GM12878 (cell line): ENCODE measurements at regions not wholly inside any gene's neighbourhood (a gene's known extent, or its start where the extent isn't known, plus 50 kb on each side); places are given as distances from the start of the nearest gene placed in this dataset.

Experiments used
- ATAC-seq: fragments of 200-7000 bp; cut with Tn5 transposase; 3 replicates; pipeline ENCODE4 v1.9.1; 2020; ENCODE audit warnings: mild to moderate bottlenecking, moderate library complexity
- BruUV-seq: library from RNA; stranded (reverse); fragments of 400-500 nt; replicated peaks from 2 replicates; lab custom pipeline; 2021; lab: Mats Ljungman, UMichigan
- CTCF ChIA-PET: fragments of 300-600 bp; sonication (Branson Sonifier 250); formaldehyde crosslinking; extraction: SDS; loops from one replicate; lab custom pipeline; 2021; ENCODE audit warnings: inconsistent platforms; lab: Yijun Ruan, JAX
- POLR2A ChIA-PET: fragments of 350-600 bp; formaldehyde crosslinking; extraction: SDS; loops from one replicate; lab custom pipeline; 2021; ENCODE audit warnings: inconsistent platforms; lab: Charles Lee
- RAD21 ChIA-PET: fragments of 300-600 bp; sonication (Branson Sonifier 250); formaldehyde crosslinking; loops from one replicate; lab custom pipeline; 2023; ENCODE audit warnings: antibody characterized with exemption; ENCODE audit not compliant: unreplicated experiment; lab: Charles Lee
- SMC1A ChIA-PET: fragments of 300-600 bp; sonication (Branson Sonifier 250); formaldehyde crosslinking; loops from one replicate; lab custom pipeline; 2023; ENCODE audit not compliant: unreplicated experiment, uncharacterized antibody; lab: Charles Lee
- DNase-seq: peaks from one replicate; pipeline ENCODE4 v3.0.0-alpha.2; 2011; ENCODE audit warnings: low read depth, low spot score
- FAIRE-seq: peaks from 3 replicates; lab custom pipeline; 2011; peaks lifted over from hg19 to GRCh38; lab: Jason Lieb, UNC
- H2AFZ ChIP-seq: 2 replicates; pipeline ENCODE4 v1.6.0; 2011; ENCODE audit warnings: low read depth, low read length, control low read depth; ENCODE audit not compliant: control insufficient read depth
- H3K27ac ChIP-seq: 2 replicates; pipeline ENCODE4 v1.5.1; 2011; ENCODE audit warnings: control low read depth; ENCODE audit not compliant: control insufficient read depth, insufficient read depth
- H3K27me3 ChIP-seq, 2 experiments: replicated peaks in 1 of 2; 2 replicates each; pipeline versions ENCODE4 v1.6.0 to v1.6.1; 2011; ENCODE audit warnings: low read length in 1 of 2; ENCODE audit not compliant: control insufficient read depth in 2 of 2, insufficient read depth in 2 of 2
- H3K36me3 ChIP-seq, 2 experiments: 2 replicates each; pipeline ENCODE4 v1.5.1; 2011; ENCODE audit warnings: low read length in 1 of 2; ENCODE audit not compliant: control insufficient read depth in 2 of 2, insufficient read depth in 2 of 2
- H3K4me1 ChIP-seq: 2 replicates; pipeline ENCODE4 v1.6.1; 2011; ENCODE audit warnings: mild to moderate bottlenecking, low read length, moderate library complexity, mixed read lengths; ENCODE audit not compliant: control insufficient read depth, insufficient read depth
- H3K4me2 ChIP-seq: 2 replicates; pipeline ENCODE4 v1.6.0; 2011; ENCODE audit warnings: control low read depth; ENCODE audit not compliant: control insufficient read depth, insufficient read depth
- H3K4me3 ChIP-seq: fragments of 200-600 bp; sonication (generic); 2 replicates; pipeline ENCODE4 v1.5.1; 2016
- H3K79me2 ChIP-seq: 2 replicates; pipeline ENCODE4 v1.6.0; 2011; ENCODE audit warnings: low read length; ENCODE audit not compliant: control insufficient read depth, insufficient read depth
- H3K9ac ChIP-seq: 2 replicates; pipeline ENCODE4 v1.8.0; 2011; ENCODE audit warnings: low read length, control low read depth, mixed read lengths; ENCODE audit not compliant: control insufficient read depth, insufficient read depth
- H3K9me3 ChIP-seq: replicated peaks from 3 replicates; pipeline ENCODE4 v1.5.1; 2011; ENCODE audit warnings: mild to moderate bottlenecking, low read length; ENCODE audit not compliant: control insufficient read depth, insufficient read depth
- H4K20me1 ChIP-seq: 2 replicates; pipeline ENCODE4 v1.6.0; 2011; ENCODE audit not compliant: control insufficient read depth, insufficient read depth
- CHD4 ChIP-seq: fragments of 200-600 bp; sonication (generic); IDR thresholded peaks from 2 replicates; pipeline ENCODE4 v1.6.1; 2016; ENCODE audit warnings: mild to moderate bottlenecking
- EED ChIP-seq: sonication (generic); IDR thresholded peaks from 2 replicates; pipeline ENCODE4 v1.6.1; 2016; ENCODE audit warnings: antibody characterized with exemption, low read depth
- EGR1 ChIP-seq, 2 experiments: IDR thresholded peaks; 1 replicate in 1 of 2; 2 replicates in 1 of 2; pipeline ENCODE4 v1.6.1; 2011 to 2012; ENCODE audit warnings: low read depth in 2 of 2, low read length in 2 of 2, borderline replicate concordance in 1 of 2, mild to moderate bottlenecking in 1 of 2, moderate library complexity in 1 of 2
- MEF2A ChIP-seq: IDR thresholded peaks from 2 replicates; pipeline ENCODE4 v1.6.1; 2011; ENCODE audit warnings: low read depth, mild to moderate bottlenecking, low read length, moderate library complexity; ENCODE audit not compliant: insufficient read depth
- POLR2AphosphoS5 ChIP-seq: IDR thresholded peaks from 2 replicates; pipeline ENCODE4 v1.6.1; 2011; ENCODE audit warnings: mild to moderate bottlenecking, low read length, inconsistent platforms
- RELA ChIP-seq: fragments of 450-650 bp; IDR thresholded peaks from 2 replicates; pipeline ENCODE4 v1.8.0; 2014; ENCODE audit warnings: borderline replicate concordance; ENCODE audit not compliant: partially characterized antibody
- WGBS: methylation state at CpG from one replicate; pipeline ENCODE4 v1.1.6; 2016; ENCODE audit warnings: low lambda C conversion rate; ENCODE audit not compliant: insufficient replicate concordance, insufficient coverage; ENCODE audit errors: missing lambda C conversion rate; 5-methylcytosine and 5-hydroxymethylcytosine counted together
- in situ Hi-C: fragments of 300-500 bp; cut with MboI; formaldehyde crosslinking; loops from 9 replicates; pipeline ENCODE4 v1.14.3; 2018; ENCODE audit warnings: mixed read lengths
- intact Hi-C: fragments of 100-400 bp; cut with micrococcal nuclease; formaldehyde crosslinking; loops from one replicate; pipeline ENCODE4 v1.14.2; 2022; ENCODE audit not compliant: unreplicated experiment
- TF ChIP-seq, protein P1 (sequence below): IDR thresholded peaks from 2 replicates; pipeline ENCODE4 v1.6.1; 2012; ENCODE audit warnings: low read length, inconsistent platforms
- TF ChIP-seq, protein P2 (sequence below): IDR thresholded peaks from 2 replicates; pipeline ENCODE4 v1.6.1; 2011; ENCODE audit warnings: borderline replicate concordance, low read depth, mild to moderate bottlenecking, moderate library complexity, low read length; ENCODE audit not compliant: insufficient read depth, poor library complexity, severe bottlenecking
- TF ChIP-seq, protein P3 (sequence below): fragments of 450-650 bp; IDR thresholded peaks from 2 replicates; pipeline ENCODE4 v1.6.1; 2018; ENCODE audit warnings: borderline replicate concordance, mild to moderate bottlenecking; ENCODE audit not compliant: partially characterized antibody
- TF ChIP-seq, protein P4 (sequence below): fragments of 450-650 bp; IDR thresholded peaks from 2 replicates; pipeline ENCODE4 v1.6.1; 2018; ENCODE audit warnings: mild to moderate bottlenecking, low read depth, moderate library complexity; ENCODE audit not compliant: partially characterized antibody
- TF ChIP-seq, protein P5 (sequence below): fragments of 150-350 bp; IDR thresholded peaks from 2 replicates; pipeline ENCODE4 v1.6.1; 2016; ENCODE audit warnings: low read depth, low read length

DNA sequence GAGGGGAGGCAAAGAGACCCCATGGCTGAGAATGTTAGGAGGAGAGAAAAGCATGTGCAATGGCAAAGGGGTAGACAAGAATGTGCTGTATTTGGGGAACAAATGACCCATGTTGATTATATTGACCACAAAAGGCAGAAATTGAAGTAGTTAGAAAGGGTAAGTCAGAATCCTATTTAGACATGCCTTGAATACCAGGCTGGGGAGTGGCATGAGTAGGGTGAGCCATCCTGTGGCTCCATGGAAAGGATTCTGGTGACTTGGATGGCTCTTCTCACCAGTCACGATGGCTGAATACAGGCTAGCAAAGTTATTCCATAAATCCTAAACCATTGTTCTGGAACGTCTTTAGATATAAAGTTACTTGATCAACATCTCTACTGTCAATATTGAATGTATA lies 73.4 kb upstream of the MEF2C start:
- BruUV-seq = no TSS peak
- RAD21 ChIA-PET = no interaction called here

More for the DNA sequence above, 73.4 kb upstream of the MEF2C start:
- Histone ChIP-seq H3K9me3 (no peaks in the 10 kb centered on the region), H3K27ac (no peak overlapping the region)
- POLR2A ChIA-PET = interaction anchor here (0.6 kb wide), 1 partner anchor 81 kb away, joined by 6 read pairs; no protein-coding TSS in a partner anchor
- TF ChIP-seq, protein P1, sequence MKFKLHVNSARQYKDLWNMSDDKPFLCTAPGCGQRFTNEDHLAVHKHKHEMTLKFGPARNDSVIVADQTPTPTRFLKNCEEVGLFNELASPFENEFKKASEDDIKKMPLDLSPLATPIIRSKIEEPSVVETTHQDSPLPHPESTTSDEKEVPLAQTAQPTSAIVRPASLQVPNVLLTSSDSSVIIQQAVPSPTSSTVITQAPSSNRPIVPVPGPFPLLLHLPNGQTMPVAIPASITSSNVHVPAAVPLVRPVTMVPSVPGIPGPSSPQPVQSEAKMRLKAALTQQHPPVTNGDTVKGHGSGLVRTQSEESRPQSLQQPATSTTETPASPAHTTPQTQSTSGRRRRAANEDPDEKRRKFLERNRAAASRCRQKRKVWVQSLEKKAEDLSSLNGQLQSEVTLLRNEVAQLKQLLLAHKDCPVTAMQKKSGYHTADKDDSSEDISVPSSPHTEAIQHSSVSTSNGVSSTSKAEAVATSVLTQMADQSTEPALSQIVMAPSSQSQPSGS = no peak
- TF ChIP-seq, protein P2, sequence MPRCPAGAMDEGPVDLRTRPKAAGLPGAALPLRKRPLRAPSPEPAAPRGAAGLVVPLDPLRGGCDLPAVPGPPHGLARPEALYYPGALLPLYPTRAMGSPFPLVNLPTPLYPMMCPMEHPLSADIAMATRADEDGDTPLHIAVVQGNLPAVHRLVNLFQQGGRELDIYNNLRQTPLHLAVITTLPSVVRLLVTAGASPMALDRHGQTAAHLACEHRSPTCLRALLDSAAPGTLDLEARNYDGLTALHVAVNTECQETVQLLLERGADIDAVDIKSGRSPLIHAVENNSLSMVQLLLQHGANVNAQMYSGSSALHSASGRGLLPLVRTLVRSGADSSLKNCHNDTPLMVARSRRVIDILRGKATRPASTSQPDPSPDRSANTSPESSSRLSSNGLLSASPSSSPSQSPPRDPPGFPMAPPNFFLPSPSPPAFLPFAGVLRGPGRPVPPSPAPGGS = no peak
- TF ChIP-seq, protein P3, sequence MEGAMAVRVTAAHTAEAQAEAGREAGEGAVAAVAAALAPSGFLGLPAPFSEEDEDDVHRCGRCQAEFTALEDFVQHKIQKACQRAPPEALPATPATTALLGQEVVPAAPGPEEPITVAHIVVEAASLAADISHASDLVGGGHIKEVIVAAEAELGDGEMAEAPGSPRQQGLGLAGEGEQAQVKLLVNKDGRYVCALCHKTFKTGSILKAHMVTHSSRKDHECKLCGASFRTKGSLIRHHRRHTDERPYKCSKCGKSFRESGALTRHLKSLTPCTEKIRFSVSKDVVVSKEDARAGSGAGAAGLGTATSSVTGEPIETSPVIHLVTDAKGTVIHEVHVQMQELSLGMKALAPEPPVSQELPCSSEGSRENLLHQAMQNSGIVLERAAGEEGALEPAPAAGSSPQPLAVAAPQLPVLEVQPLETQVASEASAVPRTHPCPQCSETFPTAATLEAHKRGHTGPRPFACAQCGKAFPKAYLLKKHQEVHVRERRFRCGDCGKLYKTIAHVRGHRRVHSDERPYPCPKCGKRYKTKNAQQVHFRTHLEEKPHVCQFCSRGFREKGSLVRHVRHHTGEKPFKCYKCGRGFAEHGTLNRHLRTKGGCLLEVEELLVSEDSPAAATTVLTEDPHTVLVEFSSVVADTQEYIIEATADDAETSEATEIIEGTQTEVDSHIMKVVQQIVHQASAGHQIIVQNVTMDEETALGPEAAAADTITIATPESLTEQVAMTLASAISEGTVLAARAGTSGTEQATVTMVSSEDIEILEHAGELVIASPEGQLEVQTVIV = no peak
- no peak for TF ChIP-seq POLR2AphosphoS5
- TF ChIP-seq, protein P4, sequence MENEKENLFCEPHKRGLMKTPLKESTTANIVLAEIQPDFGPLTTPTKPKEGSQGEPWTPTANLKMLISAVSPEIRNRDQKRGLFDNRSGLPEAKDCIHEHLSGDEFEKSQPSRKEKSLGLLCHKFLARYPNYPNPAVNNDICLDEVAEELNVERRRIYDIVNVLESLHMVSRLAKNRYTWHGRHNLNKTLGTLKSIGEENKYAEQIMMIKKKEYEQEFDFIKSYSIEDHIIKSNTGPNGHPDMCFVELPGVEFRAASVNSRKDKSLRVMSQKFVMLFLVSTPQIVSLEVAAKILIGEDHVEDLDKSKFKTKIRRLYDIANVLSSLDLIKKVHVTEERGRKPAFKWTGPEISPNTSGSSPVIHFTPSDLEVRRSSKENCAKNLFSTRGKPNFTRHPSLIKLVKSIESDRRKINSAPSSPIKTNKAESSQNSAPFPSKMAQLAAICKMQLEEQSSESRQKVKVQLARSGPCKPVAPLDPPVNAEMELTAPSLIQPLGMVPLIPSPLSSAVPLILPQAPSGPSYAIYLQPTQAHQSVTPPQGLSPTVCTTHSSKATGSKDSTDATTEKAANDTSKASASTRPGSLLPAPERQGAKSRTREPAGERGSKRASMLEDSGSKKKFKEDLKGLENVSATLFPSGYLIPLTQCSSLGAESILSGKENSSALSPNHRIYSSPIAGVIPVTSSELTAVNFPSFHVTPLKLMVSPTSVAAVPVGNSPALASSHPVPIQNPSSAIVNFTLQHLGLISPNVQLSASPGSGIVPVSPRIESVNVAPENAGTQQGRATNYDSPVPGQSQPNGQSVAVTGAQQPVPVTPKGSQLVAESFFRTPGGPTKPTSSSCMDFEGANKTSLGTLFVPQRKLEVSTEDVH = no peak
- TF ChIP-seq EGR1 (IDR thresholded peaks at IDR 0.05; ENCODE audit: borderline replicate concordance in 1 of 2, low read depth in 2 of 2, low read length in 2 of 2) = no peak
- TF ChIP-seq, protein P5, sequence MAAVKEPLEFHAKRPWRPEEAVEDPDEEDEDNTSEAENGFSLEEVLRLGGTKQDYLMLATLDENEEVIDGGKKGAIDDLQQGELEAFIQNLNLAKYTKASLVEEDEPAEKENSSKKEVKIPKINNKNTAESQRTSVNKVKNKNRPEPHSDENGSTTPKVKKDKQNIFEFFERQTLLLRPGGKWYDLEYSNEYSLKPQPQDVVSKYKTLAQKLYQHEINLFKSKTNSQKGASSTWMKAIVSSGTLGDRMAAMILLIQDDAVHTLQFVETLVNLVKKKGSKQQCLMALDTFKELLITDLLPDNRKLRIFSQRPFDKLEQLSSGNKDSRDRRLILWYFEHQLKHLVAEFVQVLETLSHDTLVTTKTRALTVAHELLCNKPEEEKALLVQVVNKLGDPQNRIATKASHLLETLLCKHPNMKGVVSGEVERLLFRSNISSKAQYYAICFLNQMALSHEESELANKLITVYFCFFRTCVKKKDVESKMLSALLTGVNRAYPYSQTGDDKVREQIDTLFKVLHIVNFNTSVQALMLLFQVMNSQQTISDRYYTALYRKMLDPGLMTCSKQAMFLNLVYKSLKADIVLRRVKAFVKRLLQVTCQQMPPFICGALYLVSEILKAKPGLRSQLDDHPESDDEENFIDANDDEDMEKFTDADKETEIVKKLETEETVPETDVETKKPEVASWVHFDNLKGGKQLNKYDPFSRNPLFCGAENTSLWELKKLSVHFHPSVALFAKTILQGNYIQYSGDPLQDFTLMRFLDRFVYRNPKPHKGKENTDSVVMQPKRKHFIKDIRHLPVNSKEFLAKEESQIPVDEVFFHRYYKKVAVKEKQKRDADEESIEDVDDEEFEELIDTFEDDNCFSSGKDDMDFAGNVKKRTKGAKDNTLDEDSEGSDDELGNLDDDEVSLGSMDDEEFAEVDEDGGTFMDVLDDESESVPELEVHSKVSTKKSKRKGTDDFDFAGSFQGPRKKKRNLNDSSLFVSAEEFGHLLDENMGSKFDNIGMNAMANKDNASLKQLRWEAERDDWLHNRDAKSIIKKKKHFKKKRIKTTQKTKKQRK = no peak
- no peak for TF ChIP-seq CHD4
- no peak for TF ChIP-seq RELA
- no peak for TF ChIP-seq EED
- TF ChIP-seq MEF2A = no peak
- TF ChIP-seq, all 136 proteins: peak for 0
- in situ Hi-C loops (no loop called here), intact Hi-C loops (no loop called here)
- ATAC-seq (no peak), FAIRE-seq (no peak), DNase-seq (no peak)
- Histone ChIP-seq H3K36me3 (no peaks in the 10 kb centered on the region), H3K4me2 (no peak overlapping the region), H3K79me2 (no peaks in the 10 kb centered on the region), H3K27me3 (no peaks in the 10 kb centered on the region), H4K20me1 (no peaks in the 10 kb centered on the region), H3K4me1 (peaks cover 14% of the 10 kb centered on the region), H3K9ac (no peak overlapping the region), H3K4me3 (no peak overlapping the region), H2AFZ (no peak overlapping the region)
- 100% methylated on average over 2 of the region's 2 CpGs for WGBS
- SMC1A ChIA-PET = interaction anchor here (1.0 kb wide), 1 partner anchor 774 kb away, joined by 3 read pairs; no protein-coding TSS in a partner anchor
- CTCF ChIA-PET = no interaction called here
